HG03521 (cell line): ENCODE measurements at regions not wholly inside any gene's neighbourhood (a gene's known extent, or its start where the extent isn't known, plus 50 kb on each side); places are given as distances from the start of the nearest gene placed in this dataset.

Experiments
- ATAC-seq: cut with Tn5 transposase; IDR thresholded peaks from one replicate; pipeline ENCODE4 v1.9.1; 2021; ENCODE audit warnings: mild to moderate bottlenecking, moderate library complexity; ENCODE audit not compliant: unreplicated experiment

DNA sequence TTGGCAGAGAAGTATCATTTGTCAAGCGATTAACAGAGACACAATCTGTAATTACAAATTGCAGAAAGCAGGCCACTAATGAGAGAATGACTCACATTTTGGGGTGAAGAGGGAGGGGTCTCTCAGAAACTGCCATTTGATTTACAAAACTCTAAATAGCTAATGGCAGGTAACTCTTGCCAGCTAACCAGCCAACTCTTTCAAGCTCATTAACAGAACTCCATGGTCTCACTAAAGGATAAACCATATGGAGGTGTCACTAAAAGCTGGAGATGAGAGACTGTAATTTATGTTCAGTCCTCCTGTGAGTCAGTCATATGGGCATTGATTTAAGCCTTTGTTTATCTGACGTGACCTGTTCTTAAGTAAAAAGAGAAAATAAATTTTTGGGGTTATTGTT is 336.4 kb downstream of the FOXG1 start:
- no peak for ATAC-seq

DNA sequence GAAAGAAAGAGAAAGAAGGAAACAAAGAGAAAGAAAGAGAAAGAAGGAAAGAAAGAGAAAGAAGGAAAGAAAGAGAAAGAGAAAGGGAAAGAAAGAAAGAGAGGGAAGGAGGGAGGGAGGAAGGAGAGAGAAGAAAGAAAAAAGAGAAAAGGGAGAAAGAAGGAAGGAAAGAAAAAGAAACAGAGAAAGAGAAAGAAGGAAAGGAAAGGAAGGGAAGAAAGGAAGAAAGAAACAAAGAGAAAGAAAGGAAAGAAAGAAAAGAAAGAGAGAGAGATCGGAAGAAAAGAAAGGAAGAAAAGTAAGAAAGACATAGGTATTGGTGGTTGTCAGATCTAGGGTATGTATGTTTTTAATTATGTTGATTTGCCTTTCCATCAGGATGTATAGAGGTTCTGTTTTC is 342.3 kb downstream of the FOXG1 start:
- ATAC-seq, result no peak

DNA sequence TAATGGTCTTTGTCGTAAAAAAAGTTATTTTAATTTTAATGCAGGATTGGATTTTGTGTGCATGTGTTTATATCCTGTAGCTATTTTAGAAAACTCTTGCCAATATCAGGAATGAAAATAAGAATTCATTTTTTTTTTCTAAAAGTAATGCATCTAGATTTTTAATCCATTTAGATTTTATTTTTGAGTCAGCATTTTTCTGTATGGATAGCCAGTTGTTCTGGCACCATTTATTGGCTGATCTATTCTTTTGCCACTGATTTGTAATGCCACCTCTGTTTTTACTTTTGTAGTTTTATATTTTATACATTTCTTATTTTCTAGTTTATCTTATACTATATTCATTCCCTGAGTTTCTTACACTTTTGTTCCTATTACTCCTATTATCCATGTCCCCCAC is 343.0 kb downstream of the FOXG1 start:
- ATAC-seq, result no peak

DNA sequence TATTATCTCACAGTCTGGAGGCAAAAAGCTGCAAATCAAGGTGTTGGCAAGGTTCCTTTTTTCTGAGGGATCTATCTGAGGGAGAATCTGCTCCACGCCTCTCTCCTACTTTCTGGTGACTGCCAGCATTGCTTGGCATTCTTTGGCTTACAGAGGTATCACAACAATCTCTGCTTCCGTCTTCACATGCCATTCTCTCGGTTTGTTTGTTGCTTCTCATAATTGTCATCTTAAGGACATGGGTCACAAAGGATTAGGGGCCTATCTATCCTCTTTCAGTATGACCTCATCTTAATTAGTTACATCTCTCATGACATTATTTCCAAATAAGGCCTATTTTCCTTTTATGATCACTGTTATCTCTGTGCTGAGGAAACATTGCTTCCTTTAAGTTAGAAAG is 345.0 kb downstream of the FOXG1 start:
- no peak for ATAC-seq

DNA sequence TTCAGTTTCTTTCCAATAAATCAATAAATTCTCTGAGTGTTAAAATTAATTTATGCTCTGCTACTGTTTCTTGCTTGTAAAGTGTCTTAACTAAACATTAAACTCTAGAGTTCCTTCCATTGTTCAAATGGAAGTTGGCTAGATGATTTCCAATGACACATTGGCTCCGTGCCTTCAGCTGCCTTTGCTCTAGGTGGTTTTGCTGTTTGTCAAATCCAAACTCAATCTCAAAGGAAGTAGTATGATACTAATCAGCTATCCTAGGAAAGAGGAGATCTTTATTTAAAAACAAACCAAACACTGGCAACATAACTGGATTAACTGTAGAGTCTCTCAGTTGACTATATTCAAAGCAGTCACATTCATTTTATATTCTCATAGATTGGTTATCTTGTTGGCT is 356.4 kb downstream of the FOXG1 start:
- no peak for ATAC-seq

DNA sequence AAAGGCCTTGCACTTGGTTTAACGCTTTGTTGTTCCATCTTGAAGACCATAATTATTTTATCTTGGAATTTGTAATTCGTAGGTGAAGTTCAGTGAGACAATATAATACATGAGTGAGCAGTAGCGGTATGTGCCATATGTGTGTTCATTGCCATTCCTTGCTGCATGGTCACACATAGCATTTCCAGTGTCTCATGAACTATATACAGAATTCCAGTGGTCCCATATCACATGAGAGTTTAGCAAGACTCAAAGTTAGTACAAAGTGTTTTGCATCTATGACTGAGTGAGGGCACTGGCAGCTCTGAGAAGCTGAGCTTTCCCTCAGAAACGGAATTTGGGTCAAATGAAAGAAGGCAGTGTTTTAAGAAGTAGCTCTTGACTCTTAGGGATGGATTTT is 359.8 kb downstream of the FOXG1 start:
- ATAC-seq, result no peak

DNA sequence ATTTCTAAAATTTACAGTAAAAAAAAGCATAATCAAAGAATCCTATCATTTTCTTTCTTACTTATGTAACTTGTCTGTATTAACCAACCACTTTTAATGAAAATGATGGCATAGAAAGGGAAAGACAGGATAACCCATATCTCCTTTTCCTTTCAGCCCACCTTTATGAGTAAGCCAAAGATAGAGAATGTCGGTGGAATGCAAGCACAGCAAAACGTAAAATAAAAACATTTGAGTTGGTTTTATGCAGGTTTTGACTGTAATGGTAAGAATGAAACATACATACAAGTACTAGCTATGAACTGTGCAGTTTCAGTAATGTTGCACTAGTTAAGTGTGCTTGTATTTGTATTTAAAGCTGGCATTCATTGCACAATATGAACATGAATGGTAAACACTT is 360.3 kb downstream of the FOXG1 start:
- ATAC-seq, result no peak

DNA sequence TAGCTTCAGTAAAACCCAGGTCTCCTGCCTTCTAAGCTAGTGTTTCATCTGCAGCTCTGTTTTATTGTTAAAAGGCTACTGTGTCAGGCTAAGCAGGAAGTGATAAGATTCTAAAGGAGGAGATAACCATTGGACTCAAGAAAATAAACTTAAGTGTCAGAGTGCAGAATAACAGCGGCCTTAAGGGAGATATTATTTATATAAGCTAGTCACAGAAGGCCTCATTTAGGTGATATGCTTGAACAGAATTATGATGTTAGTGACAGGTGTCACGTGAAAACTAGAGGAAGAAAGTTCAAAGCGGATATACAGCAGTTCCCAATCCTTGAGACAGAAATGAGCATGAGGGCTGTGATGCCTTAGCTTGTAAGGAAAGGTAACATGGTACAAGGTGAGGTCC is 373.4 kb downstream of the FOXG1 start:
- no peak for ATAC-seq

DNA sequence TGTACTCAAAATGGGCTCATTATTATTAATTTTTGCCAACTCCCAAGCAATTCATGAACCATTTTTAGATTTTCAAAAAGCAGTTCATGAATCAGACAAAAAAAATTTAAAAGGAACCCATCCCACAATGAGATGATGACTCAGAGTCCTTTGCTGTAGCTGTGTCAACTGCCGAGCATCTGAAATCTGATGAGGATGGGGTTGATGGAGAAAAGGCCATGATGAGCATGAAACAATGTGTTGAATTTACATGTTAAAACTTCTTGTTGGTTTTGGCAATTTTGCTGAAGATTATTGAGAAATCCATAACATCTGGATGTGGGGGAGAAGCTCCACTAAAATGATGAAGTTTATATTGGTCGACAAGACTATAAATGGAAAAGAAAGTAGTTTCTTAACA is 378.0 kb downstream of the FOXG1 start:
- ATAC-seq, result no peak

DNA sequence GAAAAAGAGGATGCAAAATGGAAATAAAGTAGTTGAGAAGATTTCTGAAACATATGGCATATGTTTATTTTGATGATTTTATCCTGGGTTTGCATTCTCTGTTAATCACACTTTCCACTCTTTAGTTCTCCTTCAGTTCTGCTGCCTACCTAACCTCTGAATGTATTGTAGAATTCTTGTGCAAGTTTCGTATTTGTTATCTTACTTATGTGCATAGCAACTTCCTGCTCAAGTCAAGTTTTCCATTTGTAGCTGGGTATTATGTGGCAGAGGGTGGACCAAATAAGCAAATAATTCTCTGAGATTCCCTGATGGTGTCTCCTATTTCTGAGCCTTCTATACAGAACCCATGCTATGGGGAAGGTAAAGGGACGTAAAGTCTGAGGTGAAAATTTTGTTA is 381.6 kb downstream of the FOXG1 start:
- no peak for ATAC-seq

DNA sequence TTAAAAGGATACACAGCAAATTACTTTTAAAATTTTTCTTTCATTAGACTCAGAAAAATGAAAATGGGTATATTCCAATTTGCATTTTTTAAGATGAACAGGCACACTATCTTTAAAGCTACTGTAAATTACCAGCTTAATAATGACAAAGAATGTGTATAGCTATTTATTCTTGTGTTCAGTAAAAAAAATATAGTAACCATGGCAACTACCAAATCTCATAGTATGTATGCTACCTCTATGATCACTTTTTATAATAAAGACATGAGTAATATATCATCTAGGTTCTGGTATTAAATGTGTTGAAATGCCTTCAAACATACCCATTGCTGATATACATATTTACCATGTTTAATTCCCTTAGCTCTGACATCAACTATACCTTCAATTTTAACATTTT is 383.2 kb downstream of the FOXG1 start:
- ATAC-seq, result no peak

DNA sequence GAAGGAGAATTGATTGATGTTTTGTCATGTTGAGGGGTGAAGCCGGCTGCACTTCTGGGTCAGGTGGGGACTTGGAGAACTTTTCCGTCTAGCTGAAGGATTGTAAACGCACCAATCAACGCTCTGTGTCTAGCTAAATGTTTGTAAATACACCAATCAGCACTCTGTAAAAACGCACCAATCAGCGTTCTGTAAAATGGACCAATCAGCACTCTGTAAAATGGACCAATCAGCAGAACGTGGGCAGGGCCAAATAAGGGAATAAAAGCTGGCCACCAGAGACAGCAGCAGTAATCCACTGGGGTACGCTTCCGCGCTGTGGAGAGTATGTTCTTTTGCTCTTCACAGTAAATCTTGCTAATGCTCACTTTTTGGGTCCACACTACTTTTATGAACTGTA is 384.1 kb downstream of the FOXG1 start:
- no peak for ATAC-seq

DNA sequence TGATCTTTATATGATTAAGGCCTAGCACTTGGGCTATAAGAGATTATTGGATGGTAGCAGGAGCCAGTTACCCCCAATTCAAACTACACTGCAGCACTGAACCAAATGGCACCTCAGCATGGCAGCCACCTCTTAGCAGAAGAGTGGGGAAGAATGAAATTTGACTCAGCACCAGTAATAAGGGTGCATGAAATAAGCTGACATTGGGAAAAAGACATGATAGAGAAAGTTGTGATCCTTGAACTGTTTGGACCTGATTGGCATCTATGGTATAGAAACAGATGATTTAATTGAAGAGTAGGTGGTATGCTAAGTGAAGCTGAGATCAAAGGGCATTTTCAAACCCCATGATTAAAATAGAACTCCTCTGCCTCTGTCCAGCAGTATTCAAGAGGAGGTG is 389.5 kb downstream of the FOXG1 start:
- no peak for ATAC-seq

DNA sequence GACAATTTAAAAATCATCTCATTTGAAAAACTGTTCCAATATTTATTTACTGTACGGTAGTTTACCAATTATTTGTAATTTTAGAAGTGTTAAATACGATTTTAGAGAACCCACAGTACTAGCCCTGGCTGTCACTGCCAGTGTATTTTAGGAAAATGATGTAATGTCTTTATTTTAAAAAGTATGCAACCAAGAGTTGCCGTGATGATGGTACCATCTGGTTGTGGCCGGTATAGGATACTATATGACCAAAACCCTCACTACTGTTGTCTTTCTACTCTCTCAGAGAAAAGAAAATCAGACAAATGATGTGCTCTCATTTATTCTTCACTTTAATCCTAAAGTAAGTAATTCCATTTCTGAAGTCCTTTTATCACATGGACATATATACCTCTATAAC is 395.0 kb downstream of the FOXG1 start:
- ATAC-seq, result no peak

DNA sequence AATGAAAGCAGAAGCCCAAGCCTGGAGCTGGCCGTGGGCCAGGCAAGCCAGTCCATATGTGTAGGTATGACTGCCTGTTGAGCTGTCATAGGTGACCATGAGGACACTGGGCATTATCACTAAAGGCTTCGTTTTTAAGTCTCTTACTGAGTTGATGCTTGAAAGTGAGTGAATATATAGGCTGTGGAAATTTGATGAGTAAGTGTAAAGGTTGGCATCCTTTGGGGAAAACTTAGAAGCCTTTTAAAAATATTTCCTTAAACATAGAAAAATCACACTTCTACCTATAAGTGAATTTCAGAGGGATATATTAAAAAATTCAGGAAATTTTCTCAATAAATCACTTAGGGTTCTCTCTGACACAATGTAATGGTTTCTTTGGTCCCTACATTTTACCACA is 396.5 kb downstream of the FOXG1 start:
- ATAC-seq, result no peak

DNA sequence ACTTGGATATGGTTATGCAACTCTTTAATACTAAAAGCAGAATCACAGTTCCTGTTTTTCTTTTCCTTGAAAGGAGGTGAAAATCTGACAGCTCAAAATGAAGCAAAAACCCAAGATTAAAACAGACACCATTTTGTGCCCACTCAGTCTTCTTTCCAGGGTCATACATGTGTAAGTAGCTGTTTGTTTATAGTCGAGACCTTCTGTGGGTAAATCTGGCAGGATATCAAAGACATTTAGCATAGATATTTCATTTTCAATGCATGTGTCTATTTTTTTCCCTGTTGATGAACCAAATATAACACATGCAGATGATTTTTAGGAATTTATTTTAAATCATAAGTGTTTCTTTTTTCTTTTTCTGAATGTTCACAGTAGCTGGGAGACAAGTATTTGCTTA is 398.8 kb downstream of the FOXG1 start:
- no peak for ATAC-seq

DNA sequence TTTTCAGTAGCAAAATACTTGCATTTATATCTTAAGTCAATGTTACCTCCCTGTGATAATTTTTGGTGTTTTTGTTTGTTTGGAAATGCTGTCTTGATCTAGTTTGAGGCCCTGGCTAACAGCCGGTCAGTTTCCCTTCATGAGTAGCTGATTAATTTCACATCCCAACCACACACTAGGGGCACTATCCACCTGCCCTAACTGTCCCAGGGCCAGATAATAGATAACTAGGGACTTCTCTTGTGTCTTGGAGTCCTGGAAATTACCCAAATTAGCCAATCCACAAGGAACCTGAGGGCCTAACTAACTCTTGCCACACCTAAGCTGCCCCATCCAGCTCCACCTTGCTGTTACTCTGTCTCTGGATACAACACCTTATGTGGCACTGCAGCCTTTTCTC is 399.9 kb downstream of the FOXG1 start:
- no peak for ATAC-seq

DNA sequence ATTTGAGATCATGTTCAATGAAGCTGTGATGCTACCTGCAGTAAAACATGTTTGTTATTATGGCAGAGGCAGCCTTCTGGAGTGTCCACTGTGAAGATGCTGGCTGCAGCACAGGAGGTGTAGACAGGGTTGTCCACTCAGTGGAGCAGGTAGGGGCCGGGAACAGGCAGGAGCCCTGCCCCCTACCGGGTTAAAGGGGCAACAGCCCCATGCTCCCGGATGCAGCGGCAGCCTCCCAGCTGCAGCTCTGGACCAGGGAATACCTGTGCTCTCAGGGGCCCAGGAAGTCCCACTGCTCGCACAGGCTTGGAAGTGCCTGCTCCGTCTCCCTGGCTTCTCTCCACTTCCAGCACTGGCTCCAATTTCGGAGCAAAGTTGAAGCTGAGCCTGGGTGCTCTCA is 401.6 kb downstream of the FOXG1 start:
- ATAC-seq, result no peak

DNA sequence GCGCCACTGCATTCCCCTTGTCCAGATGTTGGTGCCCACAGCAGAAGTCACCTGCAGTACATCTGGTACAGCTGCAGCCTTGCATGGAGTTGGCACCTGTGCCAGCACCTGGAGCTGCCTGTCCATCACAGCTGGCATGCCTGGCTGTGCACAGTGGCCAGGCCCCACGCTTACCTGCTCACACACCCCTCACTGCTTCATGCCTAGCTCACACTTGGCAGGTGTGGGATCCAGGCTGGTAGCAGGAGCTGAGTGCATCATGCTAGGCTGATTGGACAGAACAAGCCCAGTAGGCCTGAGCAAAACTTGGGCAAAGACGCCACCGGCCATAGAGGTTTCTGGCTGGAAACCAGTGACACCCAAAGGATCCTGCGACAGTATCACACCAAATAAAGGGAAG is 402.8 kb downstream of the FOXG1 start:
- no peak for ATAC-seq

DNA sequence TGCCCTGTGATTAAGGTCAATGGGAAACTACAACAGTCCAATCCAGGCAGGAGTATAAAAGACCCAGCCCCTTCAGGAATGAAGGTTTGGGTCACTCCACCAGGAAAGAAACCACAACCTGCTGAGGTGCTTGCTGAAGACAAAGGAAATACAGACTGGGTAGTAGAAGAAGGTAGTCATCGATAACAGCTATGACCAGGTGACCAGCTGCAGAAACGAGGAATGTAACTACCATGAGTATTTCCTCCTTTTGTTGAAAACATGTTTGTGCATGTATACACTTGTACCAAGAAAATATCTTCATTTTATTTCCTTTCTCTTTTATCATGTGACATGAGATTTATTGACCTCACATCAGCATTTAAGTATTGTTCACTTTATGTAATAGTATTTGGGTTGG is 409.1 kb downstream of the FOXG1 start:
- ATAC-seq, result no peak

DNA sequence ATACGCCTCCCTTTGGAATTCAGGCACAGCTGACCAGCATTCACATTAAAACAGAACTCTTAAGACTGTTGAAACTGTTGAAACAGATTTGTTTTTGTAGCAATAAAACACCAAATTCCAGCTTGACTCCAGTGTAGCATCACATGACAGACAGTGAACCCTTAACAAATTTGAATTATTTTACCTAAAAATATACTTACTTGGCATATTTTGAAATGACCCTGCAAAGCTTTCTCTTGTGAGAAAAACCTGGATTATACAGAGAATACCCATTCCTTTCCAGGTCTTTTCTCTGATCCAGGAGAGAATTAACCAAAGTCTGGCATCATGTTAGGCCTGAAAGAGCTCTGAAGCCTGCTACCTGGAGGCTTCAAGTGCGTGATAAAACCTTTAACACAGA is 410.3 kb downstream of the FOXG1 start:
- ATAC-seq, result no peak

DNA sequence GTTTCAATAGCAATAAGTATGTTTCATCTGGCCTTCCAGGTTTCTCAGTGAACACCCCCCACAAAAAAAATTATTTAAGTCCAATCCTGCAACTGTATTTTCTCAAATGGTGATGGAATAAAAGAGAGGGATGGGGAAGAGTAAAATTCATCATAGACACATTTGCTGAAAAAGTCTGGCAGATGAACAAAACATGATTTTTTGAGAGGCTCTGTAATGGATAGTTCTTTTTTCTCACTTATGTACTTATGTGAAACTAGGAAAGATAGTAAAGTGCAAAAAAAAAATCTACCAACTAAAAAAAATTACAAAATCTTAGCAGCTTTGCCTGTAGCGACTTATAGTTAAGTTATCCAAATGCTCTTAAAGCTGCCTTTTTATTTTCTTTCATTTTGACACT is 412.4 kb downstream of the FOXG1 start:
- ATAC-seq, result no peak

DNA sequence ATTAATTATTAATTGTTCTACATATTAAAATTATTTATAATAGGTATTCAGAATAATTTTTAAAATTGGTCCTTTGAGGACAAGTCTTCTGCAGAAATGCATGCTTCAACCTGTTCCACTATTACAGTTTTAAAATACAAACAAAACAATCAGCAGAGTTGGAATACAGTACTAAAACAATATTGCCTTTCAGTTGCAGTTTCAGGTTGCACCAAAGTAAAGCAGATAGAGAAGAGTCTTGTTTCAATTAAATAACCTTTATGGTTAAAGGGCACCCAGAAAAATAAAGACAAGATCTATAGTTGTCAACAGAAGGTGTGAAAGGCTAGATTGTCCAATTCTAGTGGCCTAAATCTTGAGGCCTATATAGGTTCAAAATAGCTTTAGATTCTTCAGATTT is 424.5 kb downstream of the FOXG1 start:
- ATAC-seq, result no peak

DNA sequence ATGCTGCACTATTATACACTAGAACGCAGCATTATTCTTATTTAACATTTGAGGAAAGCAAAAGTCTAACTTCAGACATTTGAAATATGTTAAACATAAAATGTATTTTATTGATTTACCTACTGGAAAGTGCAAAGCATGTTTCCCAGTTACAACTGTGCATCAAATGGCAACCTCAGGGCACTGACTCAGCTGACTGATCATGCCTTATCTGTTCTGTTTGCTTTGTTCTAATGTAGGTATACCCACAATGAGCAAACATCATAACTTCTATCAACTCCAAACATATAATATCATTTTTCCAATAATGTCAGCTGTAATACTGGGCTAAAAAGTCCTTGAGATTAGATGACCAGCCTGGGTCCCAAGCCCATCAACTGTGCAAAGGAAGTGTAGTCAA is 431.0 kb downstream of the FOXG1 start:
- no peak for ATAC-seq
